Prostate gland (tissue), 2 donors: ENCODE measurements at regions not wholly inside any gene's neighbourhood (a gene's known extent, or its start where the extent isn't known, plus 50 kb on each side); places are given as distances from the start of the nearest gene placed in this dataset.
"Not testable (repeated sequence)": the region's sequence is repeated elsewhere in the genome, so short reads cannot be mapped to it uniquely, and the experiment has no call there.

Experiments used
- DNase-seq: peaks from one replicate; pipeline ENCODE4 v3.0.0-alpha.2; 2019; ENCODE audit warnings: low spot score
- H3K27ac ChIP-seq, 2 donors: fragments of 200-600 bp; sonication (generic); 2 replicates each; pipeline ENCODE4 v1.5.1; 2017 to 2019
- H3K27me3 ChIP-seq: fragments of 200-600 bp; sonication (generic); replicated peaks from 2 replicates; pipeline ENCODE4 v1.5.1; 2019; ENCODE audit not compliant: insufficient read depth
- H3K36me3 ChIP-seq, 2 donors: fragments of 200-600 bp; sonication (generic); 1 replicate in 1 of 2; 2 replicates in 1 of 2; pipeline versions ENCODE4 v1.5.1 to v1.8.1; 2017 to 2019
- H3K4me1 ChIP-seq: fragments of 200-600 bp; sonication (generic); replicated peaks from 2 replicates; pipeline ENCODE4 v1.5.1; 2019
- H3K4me3 ChIP-seq, 2 donors: fragments of 200-600 bp; sonication (generic); 2 replicates each; pipeline ENCODE4 v1.5.1; 2017 to 2019
- H3K9me3 ChIP-seq: fragments of 200-600 bp; sonication (generic); 2 replicates; pipeline ENCODE4 v1.5.1; 2017
- POLR2A ChIP-seq: fragments of 450-650 bp; IDR thresholded peaks from one replicate; pipeline ENCODE4 v1.6.1; 2016; ENCODE audit warnings: antibody characterized with exemption, mild to moderate bottlenecking
- POLR2AphosphoS5 ChIP-seq: sonication (generic); formaldehyde crosslinking; IDR thresholded peaks from one replicate; pipeline ENCODE4 v1.6.1; 2017; ENCODE audit warnings: antibody characterized with exemption
- WGBS: methylation state at CpG from one replicate; pipeline ENCODE4 v1.1.5; 2018; 5-methylcytosine and 5-hydroxymethylcytosine counted together
- intact Hi-C: fragments of 100-400 bp; cut with DNase I; formaldehyde crosslinking; loops from one replicate; pipeline ENCODE4 v1.14.2; 2022
- TF ChIP-seq, protein P1 (sequence below), 4 experiments: fragments of 200-600 bp in 2 of 4; fragments of 450-650 bp in 2 of 4; sonication (generic) in 2 of 4; IDR thresholded peaks; 1 replicate in 3 of 4; 2 replicates in 1 of 4; pipeline ENCODE4 v1.5.1; 2016 to 2019; ENCODE audit warnings: antibody characterized with exemption in 4 of 4, mild to moderate bottlenecking in 2 of 4, moderate library complexity in 2 of 4

DNA sequence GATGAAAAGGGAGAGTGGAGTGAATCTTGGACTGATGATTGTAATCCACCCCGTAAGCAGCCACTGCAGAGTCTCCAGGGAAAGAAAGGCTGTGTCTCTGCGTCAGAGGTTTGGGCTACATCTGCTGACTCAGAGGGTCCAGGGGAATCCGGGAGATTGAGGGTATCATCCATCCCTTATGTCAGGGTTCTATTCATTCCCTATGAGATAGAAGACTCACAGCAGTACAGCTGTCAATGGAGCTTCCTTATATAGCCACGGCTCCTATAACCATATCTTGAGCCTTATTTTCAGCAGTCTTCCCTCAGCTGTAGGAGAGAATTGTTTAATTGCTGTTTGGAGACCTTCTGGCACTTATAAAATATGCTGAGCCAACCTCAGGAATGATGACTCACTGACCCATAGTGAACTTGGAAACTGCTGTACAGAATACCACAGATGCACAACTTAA lies 558.2 kb upstream of the PFKP start:
- TF ChIP-seq POLR2AphosphoS5 (no peak), POLR2A (no peak)
- TF ChIP-seq, protein P1, sequence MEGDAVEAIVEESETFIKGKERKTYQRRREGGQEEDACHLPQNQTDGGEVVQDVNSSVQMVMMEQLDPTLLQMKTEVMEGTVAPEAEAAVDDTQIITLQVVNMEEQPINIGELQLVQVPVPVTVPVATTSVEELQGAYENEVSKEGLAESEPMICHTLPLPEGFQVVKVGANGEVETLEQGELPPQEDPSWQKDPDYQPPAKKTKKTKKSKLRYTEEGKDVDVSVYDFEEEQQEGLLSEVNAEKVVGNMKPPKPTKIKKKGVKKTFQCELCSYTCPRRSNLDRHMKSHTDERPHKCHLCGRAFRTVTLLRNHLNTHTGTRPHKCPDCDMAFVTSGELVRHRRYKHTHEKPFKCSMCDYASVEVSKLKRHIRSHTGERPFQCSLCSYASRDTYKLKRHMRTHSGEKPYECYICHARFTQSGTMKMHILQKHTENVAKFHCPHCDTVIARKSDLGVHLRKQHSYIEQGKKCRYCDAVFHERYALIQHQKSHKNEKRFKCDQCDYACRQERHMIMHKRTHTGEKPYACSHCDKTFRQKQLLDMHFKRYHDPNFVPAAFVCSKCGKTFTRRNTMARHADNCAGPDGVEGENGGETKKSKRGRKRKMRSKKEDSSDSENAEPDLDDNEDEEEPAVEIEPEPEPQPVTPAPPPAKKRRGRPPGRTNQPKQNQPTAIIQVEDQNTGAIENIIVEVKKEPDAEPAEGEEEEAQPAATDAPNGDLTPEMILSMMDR (IDR thresholded peaks at IDR 0.05): no peak
- no peaks in the 10 kb centered on the region for H3K27me3 ChIP-seq
- no peaks in the 10 kb centered on the region for H3K9me3 ChIP-seq
- H3K4me1 ChIP-seq: no peaks in the 10 kb centered on the region
- H3K27ac ChIP-seq: no peak overlapping the region
- DNase-seq: no peak
- intact Hi-C loops: no loop called here
- no peak overlapping the region for H3K4me3 ChIP-seq
- H3K36me3 ChIP-seq: no peaks in the 10 kb centered on the region
- WGBS: 61% methylated on average over 4 of the region's 4 CpGs

- DNase-seq, intact Hi-C loops: not testable (repeated sequence)
- 61% methylated on average over 55 of the region's 58 CpGs for WGBS
These were observed 565.9 kb upstream of the PFKP start for GRCh38 chr10:2501366-2501940.

GRCh38 chr10:2494399-2494798 lies 572.9 kb upstream of the PFKP start:
- WGBS: 86% methylated on average over 6 of the region's 6 CpGs
- Histone ChIP-seq H3K27ac (no peak overlapping the region), H3K4me3 (no peak overlapping the region), H3K4me1 (no peaks in the 10 kb centered on the region), H3K27me3 (no peaks in the 10 kb centered on the region), H3K9me3 (no peaks in the 10 kb centered on the region), H3K36me3 (no peaks in the 10 kb centered on the region)
- no peak for DNase-seq
- TF ChIP-seq, protein P1 (IDR thresholded peaks at IDR 0.05): no peak
- TF ChIP-seq POLR2A: no peak
- TF ChIP-seq POLR2AphosphoS5: no peak
- intact Hi-C loops: no loop called here

More at GRCh38 chr10:2501366-2501940, 565.9 kb upstream of the PFKP start:
- not testable (repeated sequence) for H3K27me3 ChIP-seq, H3K27ac ChIP-seq, H3K9me3 ChIP-seq, H3K4me1 ChIP-seq, H3K4me3 ChIP-seq, H3K36me3 ChIP-seq

GRCh38 chr10:2488446-2489005 lies 578.8 kb upstream of the PFKP start:
- DNase-seq: no peak
- 73% methylated on average over 10 of the region's 10 CpGs for WGBS

GRCh38 chr10:2487921-2488320 lies 579.4 kb upstream of the PFKP start:
- Histone ChIP-seq H3K36me3 (no peaks in the 10 kb centered on the region), H3K4me1 (no peaks in the 10 kb centered on the region), H3K27ac (no peak overlapping the region), H3K9me3 (no peaks in the 10 kb centered on the region), H3K27me3 (no peaks in the 10 kb centered on the region), H3K4me3 (no peak overlapping the region)
- no peak for DNase-seq
- intact Hi-C loops: no loop called here
- WGBS: 76% methylated on average over 5 of the region's 5 CpGs
- TF ChIP-seq, protein P1 (IDR thresholded peaks at IDR 0.05): no peak
- no peak for TF ChIP-seq POLR2A

More at GRCh38 chr10:2488446-2489005, 578.8 kb upstream of the PFKP start:
- Histone ChIP-seq H3K27me3 (no peaks in the 10 kb centered on the region), H3K27ac (no peak overlapping the region), H3K4me3 (no peak overlapping the region), H3K9me3 (no peaks in the 10 kb centered on the region), H3K4me1 (no peaks in the 10 kb centered on the region), H3K36me3 (no peaks in the 10 kb centered on the region)
- intact Hi-C loops: no loop called here
- TF ChIP-seq POLR2AphosphoS5: no peak
- TF ChIP-seq, protein P1 (IDR thresholded peaks at IDR 0.05): no peak
- no peak for TF ChIP-seq POLR2A
